GM12878 (cell line): ENCODE measurements at regions not wholly inside any gene's neighbourhood (a gene's known extent, or its start where the extent isn't known, plus 50 kb on each side); places are given as distances from the start of the nearest gene placed in this dataset.

Experiments
- ATAC-seq: fragments of 200-7000 bp; cut with Tn5 transposase; 3 replicates; pipeline ENCODE4 v1.9.1; 2020; ENCODE audit warnings: mild to moderate bottlenecking, moderate library complexity
- BruUV-seq: library from RNA; stranded (reverse); fragments of 400-500 nt; replicated peaks from 2 replicates; lab custom pipeline; 2021; lab: Mats Ljungman, UMichigan
- CTCF ChIA-PET: fragments of 300-600 bp; sonication (Branson Sonifier 250); formaldehyde crosslinking; extraction: SDS; loops from one replicate; lab custom pipeline; 2021; ENCODE audit warnings: inconsistent platforms; lab: Yijun Ruan, JAX
- POLR2A ChIA-PET: fragments of 350-600 bp; formaldehyde crosslinking; extraction: SDS; loops from one replicate; lab custom pipeline; 2021; ENCODE audit warnings: inconsistent platforms; lab: Charles Lee
- RAD21 ChIA-PET: fragments of 300-600 bp; sonication (Branson Sonifier 250); formaldehyde crosslinking; loops from one replicate; lab custom pipeline; 2023; ENCODE audit warnings: antibody characterized with exemption; ENCODE audit not compliant: unreplicated experiment; lab: Charles Lee
- SMC1A ChIA-PET: fragments of 300-600 bp; sonication (Branson Sonifier 250); formaldehyde crosslinking; loops from one replicate; lab custom pipeline; 2023; ENCODE audit not compliant: unreplicated experiment, uncharacterized antibody; lab: Charles Lee
- DNase-seq: peaks from one replicate; pipeline ENCODE4 v3.0.0-alpha.2; 2011; ENCODE audit warnings: low read depth, low spot score
- FAIRE-seq: peaks from 3 replicates; lab custom pipeline; 2011; peaks lifted over from hg19 to GRCh38; lab: Jason Lieb, UNC
- H2AFZ ChIP-seq: 2 replicates; pipeline ENCODE4 v1.6.0; 2011; ENCODE audit warnings: low read depth, low read length, control low read depth; ENCODE audit not compliant: control insufficient read depth
- H3K27ac ChIP-seq: 2 replicates; pipeline ENCODE4 v1.5.1; 2011; ENCODE audit warnings: control low read depth; ENCODE audit not compliant: control insufficient read depth, insufficient read depth
- H3K27me3 ChIP-seq, 2 experiments: replicated peaks in 1 of 2; 2 replicates each; pipeline versions ENCODE4 v1.6.0 to v1.6.1; 2011; ENCODE audit warnings: low read length in 1 of 2; ENCODE audit not compliant: control insufficient read depth in 2 of 2, insufficient read depth in 2 of 2
- H3K36me3 ChIP-seq, 2 experiments: 2 replicates each; pipeline ENCODE4 v1.5.1; 2011; ENCODE audit warnings: low read length in 1 of 2; ENCODE audit not compliant: control insufficient read depth in 2 of 2, insufficient read depth in 2 of 2
- H3K4me1 ChIP-seq: 2 replicates; pipeline ENCODE4 v1.6.1; 2011; ENCODE audit warnings: mild to moderate bottlenecking, low read length, moderate library complexity, mixed read lengths; ENCODE audit not compliant: control insufficient read depth, insufficient read depth
- H3K4me2 ChIP-seq: 2 replicates; pipeline ENCODE4 v1.6.0; 2011; ENCODE audit warnings: control low read depth; ENCODE audit not compliant: control insufficient read depth, insufficient read depth
- H3K4me3 ChIP-seq: fragments of 200-600 bp; sonication (generic); 2 replicates; pipeline ENCODE4 v1.5.1; 2016
- H3K79me2 ChIP-seq: 2 replicates; pipeline ENCODE4 v1.6.0; 2011; ENCODE audit warnings: low read length; ENCODE audit not compliant: control insufficient read depth, insufficient read depth
- H3K9ac ChIP-seq: 2 replicates; pipeline ENCODE4 v1.8.0; 2011; ENCODE audit warnings: low read length, control low read depth, mixed read lengths; ENCODE audit not compliant: control insufficient read depth, insufficient read depth
- H3K9me3 ChIP-seq: replicated peaks from 3 replicates; pipeline ENCODE4 v1.5.1; 2011; ENCODE audit warnings: mild to moderate bottlenecking, low read length; ENCODE audit not compliant: control insufficient read depth, insufficient read depth
- H4K20me1 ChIP-seq: 2 replicates; pipeline ENCODE4 v1.6.0; 2011; ENCODE audit not compliant: control insufficient read depth, insufficient read depth
- ASH2L ChIP-seq: fragments of 300-600, 200-600 bp; sonication (generic); IDR thresholded peaks from 2 replicates; pipeline ENCODE4 v1.6.1; 2017; ENCODE audit warnings: low read depth, mild to moderate bottlenecking, borderline replicate concordance
- BMI1 ChIP-seq: fragments of 450-650 bp; IDR thresholded peaks from 2 replicates; pipeline ENCODE4 v1.6.1; 2016; ENCODE audit warnings: mild to moderate bottlenecking, moderate library complexity, borderline replicate concordance
- CBX5 ChIP-seq: sonication (generic); IDR thresholded peaks from 2 replicates; pipeline ENCODE4 v1.6.1; 2016; ENCODE audit warnings: low read depth, moderate library complexity, mild to moderate bottlenecking, inconsistent platforms
- CREB1 ChIP-seq: IDR thresholded peaks from 2 replicates; pipeline ENCODE4 v1.6.1; 2012; ENCODE audit warnings: low read depth, mild to moderate bottlenecking, inconsistent platforms
- DPF2 ChIP-seq: fragments of 450-650 bp; IDR thresholded peaks from 2 replicates; pipeline ENCODE4 v1.6.1; 2017; ENCODE audit warnings: mild to moderate bottlenecking
- GATAD2B ChIP-seq: fragments of 450-650 bp; conservative IDR thresholded peaks from 2 replicates; pipeline ENCODE4 v1.6.1; 2017; ENCODE audit warnings: low read depth, mild to moderate bottlenecking, moderate library complexity
- NFXL1 ChIP-seq: fragments of 450-650 bp; IDR thresholded peaks from 2 replicates; pipeline ENCODE4 v1.6.1; 2017; ENCODE audit warnings: antibody characterized with exemption, mild to moderate bottlenecking, borderline replicate concordance
- NR2C2 ChIP-seq: IDR thresholded peaks from 2 replicates; pipeline ENCODE4 v1.6.1; 2011; ENCODE audit warnings: borderline replicate concordance, low read depth; ENCODE audit not compliant: control insufficient read depth, insufficient read length
- SREBF1 ChIP-seq: IDR thresholded peaks from 2 replicates; pipeline ENCODE4 v1.6.1; 2012; ENCODE audit warnings: mild to moderate bottlenecking, low read length
- SRF ChIP-seq, 2 experiments: IDR thresholded peaks; 2 replicates each; pipeline ENCODE4 v1.6.1; 2011; ENCODE audit warnings: low read depth in 2 of 2, low read length in 2 of 2, mild to moderate bottlenecking in 1 of 2, moderate library complexity in 1 of 2
- STAT1 ChIP-seq: fragments of 450-650 bp; conservative IDR thresholded peaks from 2 replicates; pipeline ENCODE4 v1.6.1; 2014; ENCODE audit warnings: antibody characterized with exemption, mild to moderate bottlenecking
- USF1 ChIP-seq: IDR thresholded peaks from 2 replicates; pipeline ENCODE4 v1.6.1; 2011; ENCODE audit warnings: borderline replicate concordance, low read depth, mild to moderate bottlenecking, moderate library complexity, mixed read lengths, low read length; ENCODE audit not compliant: insufficient read depth; ENCODE audit errors: extremely low read length
- ZZZ3 ChIP-seq: IDR thresholded peaks from 2 replicates; pipeline ENCODE4 v1.6.1; 2011; ENCODE audit warnings: low read depth; ENCODE audit not compliant: control insufficient read depth, insufficient read length
- in situ Hi-C: fragments of 300-500 bp; cut with MboI; formaldehyde crosslinking; loops from 9 replicates; pipeline ENCODE4 v1.14.3; 2018; ENCODE audit warnings: mixed read lengths
- intact Hi-C: fragments of 100-400 bp; cut with micrococcal nuclease; formaldehyde crosslinking; loops from one replicate; pipeline ENCODE4 v1.14.2; 2022; ENCODE audit not compliant: unreplicated experiment
- TF ChIP-seq, protein P1 (sequence below): IDR thresholded peaks from 2 replicates; pipeline ENCODE4 v1.6.1; 2011; ENCODE audit warnings: borderline replicate concordance, low read depth, mild to moderate bottlenecking, moderate library complexity, low read length; ENCODE audit not compliant: insufficient read depth, poor library complexity, severe bottlenecking
- TF ChIP-seq, protein P2 (sequence below): fragments of 450-650 bp; conservative IDR thresholded peaks from 2 replicates; pipeline ENCODE4 v1.6.1; 2017; ENCODE audit warnings: mild to moderate bottlenecking, moderate library complexity
- TF ChIP-seq, protein P3 (sequence below): fragments of 150-350 bp; IDR thresholded peaks from 2 replicates; pipeline ENCODE4 v1.6.1; 2014; ENCODE audit warnings: mild to moderate bottlenecking, low read depth, low read length
- TF ChIP-seq, protein P4 (sequence below): IDR thresholded peaks from 2 replicates; pipeline ENCODE4 v1.6.1; 2012; ENCODE audit warnings: low read depth, low read length, improper control_type of control experiment

DNA sequence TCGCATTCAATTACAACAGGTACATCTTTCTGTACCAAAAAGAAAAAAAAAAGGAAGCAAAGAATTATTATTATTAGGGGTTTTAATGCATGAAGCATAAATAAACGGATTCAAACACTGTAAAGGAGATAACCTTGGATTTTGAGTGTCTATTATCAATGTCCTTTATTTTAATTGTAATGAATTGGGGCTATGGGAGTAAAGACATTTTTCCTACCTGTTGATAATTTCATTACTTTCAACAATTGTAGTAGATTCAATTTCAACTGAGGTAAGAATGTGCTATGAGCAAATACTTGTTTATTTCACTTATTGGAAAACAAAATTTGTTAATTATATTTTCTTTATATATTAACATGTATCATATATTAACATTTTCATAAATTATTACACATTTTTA, 855.6 kb downstream of the KCNJ2 start (continued):
- TF ChIP-seq, protein P1, sequence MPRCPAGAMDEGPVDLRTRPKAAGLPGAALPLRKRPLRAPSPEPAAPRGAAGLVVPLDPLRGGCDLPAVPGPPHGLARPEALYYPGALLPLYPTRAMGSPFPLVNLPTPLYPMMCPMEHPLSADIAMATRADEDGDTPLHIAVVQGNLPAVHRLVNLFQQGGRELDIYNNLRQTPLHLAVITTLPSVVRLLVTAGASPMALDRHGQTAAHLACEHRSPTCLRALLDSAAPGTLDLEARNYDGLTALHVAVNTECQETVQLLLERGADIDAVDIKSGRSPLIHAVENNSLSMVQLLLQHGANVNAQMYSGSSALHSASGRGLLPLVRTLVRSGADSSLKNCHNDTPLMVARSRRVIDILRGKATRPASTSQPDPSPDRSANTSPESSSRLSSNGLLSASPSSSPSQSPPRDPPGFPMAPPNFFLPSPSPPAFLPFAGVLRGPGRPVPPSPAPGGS, result no peak
- TF ChIP-seq, protein P2, sequence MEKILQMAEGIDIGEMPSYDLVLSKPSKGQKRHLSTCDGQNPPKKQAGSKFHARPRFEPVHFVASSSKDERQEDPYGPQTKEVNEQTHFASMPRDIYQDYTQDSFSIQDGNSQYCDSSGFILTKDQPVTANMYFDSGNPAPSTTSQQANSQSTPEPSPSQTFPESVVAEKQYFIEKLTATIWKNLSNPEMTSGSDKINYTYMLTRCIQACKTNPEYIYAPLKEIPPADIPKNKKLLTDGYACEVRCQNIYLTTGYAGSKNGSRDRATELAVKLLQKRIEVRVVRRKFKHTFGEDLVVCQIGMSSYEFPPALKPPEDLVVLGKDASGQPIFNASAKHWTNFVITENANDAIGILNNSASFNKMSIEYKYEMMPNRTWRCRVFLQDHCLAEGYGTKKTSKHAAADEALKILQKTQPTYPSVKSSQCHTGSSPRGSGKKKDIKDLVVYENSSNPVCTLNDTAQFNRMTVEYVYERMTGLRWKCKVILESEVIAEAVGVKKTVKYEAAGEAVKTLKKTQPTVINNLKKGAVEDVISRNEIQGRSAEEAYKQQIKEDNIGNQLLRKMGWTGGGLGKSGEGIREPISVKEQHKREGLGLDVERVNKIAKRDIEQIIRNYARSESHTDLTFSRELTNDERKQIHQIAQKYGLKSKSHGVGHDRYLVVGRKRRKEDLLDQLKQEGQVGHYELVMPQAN, result no peak
- no peak for TF ChIP-seq DPF2
- no peak for TF ChIP-seq USF1
- TF ChIP-seq SREBF1, result no peak
- TF ChIP-seq, protein P3, sequence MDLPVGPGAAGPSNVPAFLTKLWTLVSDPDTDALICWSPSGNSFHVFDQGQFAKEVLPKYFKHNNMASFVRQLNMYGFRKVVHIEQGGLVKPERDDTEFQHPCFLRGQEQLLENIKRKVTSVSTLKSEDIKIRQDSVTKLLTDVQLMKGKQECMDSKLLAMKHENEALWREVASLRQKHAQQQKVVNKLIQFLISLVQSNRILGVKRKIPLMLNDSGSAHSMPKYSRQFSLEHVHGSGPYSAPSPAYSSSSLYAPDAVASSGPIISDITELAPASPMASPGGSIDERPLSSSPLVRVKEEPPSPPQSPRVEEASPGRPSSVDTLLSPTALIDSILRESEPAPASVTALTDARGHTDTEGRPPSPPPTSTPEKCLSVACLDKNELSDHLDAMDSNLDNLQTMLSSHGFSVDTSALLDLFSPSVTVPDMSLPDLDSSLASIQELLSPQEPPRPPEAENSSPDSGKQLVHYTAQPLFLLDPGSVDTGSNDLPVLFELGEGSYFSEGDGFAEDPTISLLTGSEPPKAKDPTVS, result no peak

DNA sequence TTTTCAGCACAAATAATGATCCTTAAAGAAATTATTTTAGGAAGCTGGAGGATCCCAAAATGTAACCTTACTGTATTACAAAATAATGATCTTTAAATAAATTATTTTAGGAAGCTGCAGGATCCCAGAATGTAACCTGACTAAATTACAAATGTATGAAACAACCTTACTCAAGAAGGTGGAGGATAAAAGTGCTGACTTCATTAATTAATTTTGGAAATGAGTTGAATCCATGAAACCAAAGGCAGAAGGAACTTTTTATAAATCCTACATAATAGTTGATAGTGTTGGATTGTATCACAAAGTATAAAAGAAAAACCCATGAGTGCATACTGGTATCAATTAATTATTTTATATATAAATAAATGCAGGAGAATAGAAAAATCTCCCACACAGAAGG, 859.9 kb downstream of the KCNJ2 start:
- no peaks in the 10 kb centered on the region for H3K79me2 ChIP-seq
- no peaks in the 10 kb centered on the region for H3K36me3 ChIP-seq
- ChIA-PET POLR2A (no interaction called here), SMC1A (no interaction called here), CTCF (no interaction called here), RAD21 (no interaction called here)
- H3K4me1 ChIP-seq, result no peaks in the 10 kb centered on the region
- no peak overlapping the region for H3K4me2 ChIP-seq
- BruUV-seq, result no TSS peak
- DNase-seq (no peak), FAIRE-seq (no peak), ATAC-seq (no peak)
- no peaks in the 10 kb centered on the region for H4K20me1 ChIP-seq
- in situ Hi-C loops (no loop called here), intact Hi-C loops (no loop called here)
- no peak overlapping the region for H2AFZ ChIP-seq
- H3K4me3 ChIP-seq, result no peak overlapping the region
- H3K9me3 ChIP-seq, result no peaks in the 10 kb centered on the region; the same call in 2 of the 3 replicates
- no peak overlapping the region for H3K27ac ChIP-seq
- H3K27me3 ChIP-seq, result no peaks in the 10 kb centered on the region
- H3K9ac ChIP-seq, result no peak overlapping the region
- TF ChIP-seq NFXL1, result no peak
- no peak for TF ChIP-seq BMI1
- TF ChIP-seq GATAD2B, result no peak
- TF ChIP-seq, protein P4, sequence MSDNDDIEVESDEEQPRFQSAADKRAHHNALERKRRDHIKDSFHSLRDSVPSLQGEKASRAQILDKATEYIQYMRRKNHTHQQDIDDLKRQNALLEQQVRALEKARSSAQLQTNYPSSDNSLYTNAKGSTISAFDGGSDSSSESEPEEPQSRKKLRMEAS, result no peak
- TF ChIP-seq CBX5, result no peak
- TF ChIP-seq CREB1, result no peak
- no peak for TF ChIP-seq STAT1
- no peak for TF ChIP-seq NR2C2
- no peak for TF ChIP-seq ASH2L
- no peak for TF ChIP-seq SRF (IDR thresholded peaks at IDR 0.05; ENCODE audit: low read depth in 2 of 2, low read length in 2 of 2)
- TF ChIP-seq ZZZ3, result no peak
